ENCODE measurements at regions not wholly inside any gene's neighbourhood (a gene's known extent, or its start where the extent isn't known, plus 50 kb on each side); places are given as distances from the start of the nearest gene placed in this dataset.
A peak's percentile ranks its signal among the peaks of the same experiment; 100 is the strongest.

- Histone ChIP-seq H3K4me3 (ENCODE audit: low read length) (no peak overlapping the region), H3K36me3 (ENCODE audit: control insufficient read depth, insufficient read depth, low read length) (no peaks in the 10 kb centered on the region), H3K4me1 (ENCODE audit: control insufficient read depth, insufficient read depth, low read length) (no peaks in the 10 kb centered on the region), H3K9me3 (ENCODE audit: control insufficient read depth, insufficient read depth, low read length) (no peaks in the 10 kb centered on the region), H3K27ac (ENCODE audit: low read length) (no peak overlapping the region), H3K27me3 (ENCODE audit: control insufficient read depth, insufficient read depth, low read length) (no peaks in the 10 kb centered on the region)
- WGBS (ENCODE audit: insufficient coverage, insufficient read length), result no CpG with 5 or more reads among the region's 2 CpGs
- DNase-seq (ENCODE audit: low read depth, low spot score), result peak; percentile 5
Observed at GRCh38 chr13:80475718-80476117, 134.8 kb upstream of the SPRY2 start.

GRCh38 chr13:80473695-80474094 lies 132.8 kb upstream of the SPRY2 start:
- no peak overlapping the region for H3K27ac ChIP-seq (ENCODE audit: low read length)
- no peak for DNase-seq (ENCODE audit: low read depth, low spot score)
- no CpG with 5 or more reads among the region's 1 CpG for WGBS (ENCODE audit: insufficient coverage, insufficient read length)
- no peaks in the 10 kb centered on the region for H3K27me3 ChIP-seq (ENCODE audit: control insufficient read depth, insufficient read depth, low read length)
- no peaks in the 10 kb centered on the region for H3K9me3 ChIP-seq (ENCODE audit: control insufficient read depth, insufficient read depth, low read length)
- no peak overlapping the region for H3K4me3 ChIP-seq (ENCODE audit: low read length)
- H3K36me3 ChIP-seq (ENCODE audit: control insufficient read depth, insufficient read depth, low read length), result no peaks in the 10 kb centered on the region
- H3K4me1 ChIP-seq (ENCODE audit: control insufficient read depth, insufficient read depth, low read length), result no peaks in the 10 kb centered on the region

GRCh38 chr13:80469853-80470381 lies 129.0 kb upstream of the SPRY2 start:
- Histone ChIP-seq H3K9me3 (ENCODE audit: control insufficient read depth, insufficient read depth, low read length) (no peaks in the 10 kb centered on the region), H3K27ac (ENCODE audit: low read length) (no peak overlapping the region), H3K4me1 (ENCODE audit: control insufficient read depth, insufficient read depth, low read length) (no peaks in the 10 kb centered on the region), H3K36me3 (ENCODE audit: control insufficient read depth, insufficient read depth, low read length) (no peaks in the 10 kb centered on the region), H3K4me3 (ENCODE audit: low read length) (no peak overlapping the region), H3K27me3 (ENCODE audit: control insufficient read depth, insufficient read depth, low read length) (no peaks in the 10 kb centered on the region)
- no peak for DNase-seq (ENCODE audit: low read depth, low spot score)
- WGBS (ENCODE audit: insufficient coverage, insufficient read length), result no CpG with 5 or more reads among the region's 3 CpGs

- Histone ChIP-seq H3K4me3 (ENCODE audit: low read length) (no peak overlapping the region), H3K27me3 (ENCODE audit: control insufficient read depth, insufficient read depth, low read length) (no peaks in the 10 kb centered on the region), H3K9me3 (ENCODE audit: control insufficient read depth, insufficient read depth, low read length) (no peaks in the 10 kb centered on the region), H3K27ac (ENCODE audit: low read length) (no peak overlapping the region), H3K4me1 (ENCODE audit: control insufficient read depth, insufficient read depth, low read length) (no peaks in the 10 kb centered on the region), H3K36me3 (ENCODE audit: control insufficient read depth, insufficient read depth, low read length) (no peaks in the 10 kb centered on the region)
- WGBS (ENCODE audit: insufficient coverage, insufficient read length), result no CpG with 5 or more reads among the region's 6 CpGs
- no peak for DNase-seq (ENCODE audit: low read depth, low spot score)
Observed at GRCh38 chr13:80469105-80469852, 128.4 kb upstream of the SPRY2 start.

GRCh38 chr13:80465321-80465720 lies 124.4 kb upstream of the SPRY2 start:
- Histone ChIP-seq H3K4me1 (ENCODE audit: control insufficient read depth, insufficient read depth, low read length) (no peaks in the 10 kb centered on the region), H3K4me3 (ENCODE audit: low read length) (no peak overlapping the region), H3K27ac (ENCODE audit: low read length) (no peak overlapping the region), H3K36me3 (ENCODE audit: control insufficient read depth, insufficient read depth, low read length) (no peaks in the 10 kb centered on the region), H3K27me3 (ENCODE audit: control insufficient read depth, insufficient read depth, low read length) (no peaks in the 10 kb centered on the region), H3K9me3 (ENCODE audit: control insufficient read depth, insufficient read depth, low read length) (no peaks in the 10 kb centered on the region)
- WGBS (ENCODE audit: insufficient coverage, insufficient read length), result no CpG with 5 or more reads among the region's 2 CpGs
- no peak for DNase-seq (ENCODE audit: low read depth, low spot score)

- WGBS (ENCODE audit: insufficient coverage, insufficient read length), result no CpG with 5 or more reads among the region's 3 CpGs
- no peaks in the 10 kb centered on the region for H3K36me3 ChIP-seq (ENCODE audit: control insufficient read depth, insufficient read depth, low read length)
- H3K27me3 ChIP-seq (ENCODE audit: control insufficient read depth, insufficient read depth, low read length), result no peaks in the 10 kb centered on the region
- no peak overlapping the region for H3K4me3 ChIP-seq (ENCODE audit: low read length)
- no peaks in the 10 kb centered on the region for H3K9me3 ChIP-seq (ENCODE audit: control insufficient read depth, insufficient read depth, low read length)
- no peak overlapping the region for H3K27ac ChIP-seq (ENCODE audit: low read length)
- no peak for DNase-seq (ENCODE audit: low read depth, low spot score)
- no peaks in the 10 kb centered on the region for H3K4me1 ChIP-seq (ENCODE audit: control insufficient read depth, insufficient read depth, low read length)
Observed at GRCh38 chr13:80463673-80464352, 122.9 kb upstream of the SPRY2 start.

GRCh38 chr13:80462567-80462966 lies 121.6 kb upstream of the SPRY2 start:
- DNase-seq (ENCODE audit: low read depth, low spot score), result no peak
- H3K36me3 ChIP-seq (ENCODE audit: control insufficient read depth, insufficient read depth, low read length), result no peaks in the 10 kb centered on the region
- no peaks in the 10 kb centered on the region for H3K4me1 ChIP-seq (ENCODE audit: control insufficient read depth, insufficient read depth, low read length)
- no peaks in the 10 kb centered on the region for H3K9me3 ChIP-seq (ENCODE audit: control insufficient read depth, insufficient read depth, low read length)
- no peak overlapping the region for H3K4me3 ChIP-seq (ENCODE audit: low read length)
- H3K27ac ChIP-seq (ENCODE audit: low read length), result no peak overlapping the region
- H3K27me3 ChIP-seq (ENCODE audit: control insufficient read depth, insufficient read depth, low read length), result no peaks in the 10 kb centered on the region

GRCh38 chr13:80462037-80462436 lies 121.1 kb upstream of the SPRY2 start:
- no peaks in the 10 kb centered on the region for H3K36me3 ChIP-seq (ENCODE audit: control insufficient read depth, insufficient read depth, low read length)
- WGBS (ENCODE audit: insufficient coverage, insufficient read length), result no CpG with 5 or more reads among the region's 1 CpG
- no peaks in the 10 kb centered on the region for H3K27me3 ChIP-seq (ENCODE audit: control insufficient read depth, insufficient read depth, low read length)
- H3K9me3 ChIP-seq (ENCODE audit: control insufficient read depth, insufficient read depth, low read length), result no peaks in the 10 kb centered on the region
- no peak overlapping the region for H3K27ac ChIP-seq (ENCODE audit: low read length)
- DNase-seq (ENCODE audit: low read depth, low spot score), result no peak
- no peak overlapping the region for H3K4me3 ChIP-seq (ENCODE audit: low read length)
- H3K4me1 ChIP-seq (ENCODE audit: control insufficient read depth, insufficient read depth, low read length), result no peaks in the 10 kb centered on the region

- no CpG with 5 or more reads among the region's 2 CpGs for WGBS (ENCODE audit: insufficient coverage, insufficient read length)
- no peak for DNase-seq (ENCODE audit: low read depth, low spot score)
- no peaks in the 10 kb centered on the region for H3K4me1 ChIP-seq (ENCODE audit: control insufficient read depth, insufficient read depth, low read length)
- H3K27ac ChIP-seq (ENCODE audit: low read length), result no peak overlapping the region
- H3K9me3 ChIP-seq (ENCODE audit: control insufficient read depth, insufficient read depth, low read length), result no peaks in the 10 kb centered on the region
- no peaks in the 10 kb centered on the region for H3K36me3 ChIP-seq (ENCODE audit: control insufficient read depth, insufficient read depth, low read length)
- H3K4me3 ChIP-seq (ENCODE audit: low read length), result no peak overlapping the region
- no peaks in the 10 kb centered on the region for H3K27me3 ChIP-seq (ENCODE audit: control insufficient read depth, insufficient read depth, low read length)
Observed at GRCh38 chr13:80458543-80458942, 117.6 kb upstream of the SPRY2 start.

- Histone ChIP-seq H3K9me3 (ENCODE audit: control insufficient read depth, insufficient read depth, low read length) (no peaks in the 10 kb centered on the region), H3K36me3 (ENCODE audit: control insufficient read depth, insufficient read depth, low read length) (no peaks in the 10 kb centered on the region), H3K27me3 (ENCODE audit: control insufficient read depth, insufficient read depth, low read length) (no peaks in the 10 kb centered on the region), H3K27ac (ENCODE audit: low read length) (no peak overlapping the region), H3K4me3 (ENCODE audit: low read length) (no peak overlapping the region), H3K4me1 (ENCODE audit: control insufficient read depth, insufficient read depth, low read length) (no peaks in the 10 kb centered on the region)
- no CpG with 5 or more reads among the region's 1 CpG for WGBS (ENCODE audit: insufficient coverage, insufficient read length)
- DNase-seq (ENCODE audit: low read depth, low spot score), result no peak
Observed at GRCh38 chr13:80454245-80454644, 113.3 kb upstream of the SPRY2 start.

GRCh38 chr13:80452279-80452678 lies 111.4 kb upstream of the SPRY2 start:
- DNase-seq (ENCODE audit: low read depth, low spot score), result no peak
- Histone ChIP-seq H3K27me3 (ENCODE audit: control insufficient read depth, insufficient read depth, low read length) (no peaks in the 10 kb centered on the region), H3K36me3 (ENCODE audit: control insufficient read depth, insufficient read depth, low read length) (no peaks in the 10 kb centered on the region), H3K9me3 (ENCODE audit: control insufficient read depth, insufficient read depth, low read length) (no peaks in the 10 kb centered on the region), H3K4me1 (ENCODE audit: control insufficient read depth, insufficient read depth, low read length) (no peaks in the 10 kb centered on the region), H3K27ac (ENCODE audit: low read length) (no peak overlapping the region), H3K4me3 (ENCODE audit: low read length) (no peak overlapping the region)
- WGBS (ENCODE audit: insufficient coverage, insufficient read length), result no CpG with 5 or more reads among the region's 1 CpG
